GM19239 (cell line): ENCODE measurements at regions not wholly inside any gene's neighbourhood (a gene's known extent, or its start where the extent isn't known, plus 50 kb on each side); places are given as distances from the start of the nearest gene placed in this dataset.

Experiments used
- DNase-seq: peaks from one replicate; pipeline ENCODE4 v3.0.0; 2011; ENCODE audit warnings: low spot score; ENCODE audit not compliant: insufficient read length
- FAIRE-seq: peaks from 2 replicates; lab custom pipeline; 2011; peaks lifted over from hg19 to GRCh38; lab: Jason Lieb, UNC

GRCh38 chr4:81375745-81376144 is 96.0 kb downstream of the RASGEF1B start:
- FAIRE-seq (no peak), DNase-seq (no peak)

GRCh38 chr4:81369886-81370285 is 101.8 kb downstream of the RASGEF1B start:
- DNase-seq, result no peak
- no peak for FAIRE-seq

DNA sequence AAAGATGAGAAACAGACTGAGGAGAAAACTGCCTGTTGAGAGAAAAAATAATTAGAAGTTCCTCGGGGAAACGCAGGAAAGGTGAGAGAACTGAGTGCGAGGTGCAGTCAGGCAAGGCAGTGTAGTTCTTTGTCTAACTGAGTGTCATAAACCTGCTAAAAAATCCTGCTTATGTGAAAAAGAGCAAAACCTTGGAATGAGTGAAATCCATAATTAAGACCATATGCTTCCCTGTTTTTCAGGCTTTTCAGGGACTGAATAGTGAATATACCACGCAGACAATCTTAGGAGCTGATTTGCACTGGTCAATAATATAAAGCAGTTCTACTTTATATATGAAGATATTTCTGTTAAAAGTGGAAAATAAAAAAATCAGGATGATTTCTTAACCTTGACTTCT is 104.9 kb downstream of the RASGEF1B start:
- DNase-seq (no peak), FAIRE-seq (no peak)

DNA sequence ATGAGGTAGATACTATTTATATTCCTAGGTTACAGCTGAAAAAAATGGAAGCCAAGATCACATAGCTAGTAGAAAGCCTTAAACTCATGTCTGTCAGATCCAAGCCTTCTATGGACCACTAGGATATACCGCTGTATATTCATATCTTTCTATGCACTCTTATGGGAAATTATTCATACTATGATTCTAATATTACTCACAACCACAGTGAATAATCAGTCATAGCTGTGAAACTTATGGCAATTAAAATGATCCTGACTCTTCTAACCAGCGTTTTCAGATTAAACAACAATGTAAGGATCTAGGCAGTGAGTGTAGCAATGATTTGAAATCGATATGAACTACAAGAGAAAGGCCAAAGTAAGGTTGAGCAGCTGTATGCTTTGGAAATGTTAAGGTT is 111.0 kb downstream of the RASGEF1B start:
- DNase-seq (no peak), FAIRE-seq (no peak)

- no peak for DNase-seq
- FAIRE-seq, result no peak
Measured at GRCh38 chr4:81359207-81359606, 112.5 kb downstream of the RASGEF1B start.

DNA sequence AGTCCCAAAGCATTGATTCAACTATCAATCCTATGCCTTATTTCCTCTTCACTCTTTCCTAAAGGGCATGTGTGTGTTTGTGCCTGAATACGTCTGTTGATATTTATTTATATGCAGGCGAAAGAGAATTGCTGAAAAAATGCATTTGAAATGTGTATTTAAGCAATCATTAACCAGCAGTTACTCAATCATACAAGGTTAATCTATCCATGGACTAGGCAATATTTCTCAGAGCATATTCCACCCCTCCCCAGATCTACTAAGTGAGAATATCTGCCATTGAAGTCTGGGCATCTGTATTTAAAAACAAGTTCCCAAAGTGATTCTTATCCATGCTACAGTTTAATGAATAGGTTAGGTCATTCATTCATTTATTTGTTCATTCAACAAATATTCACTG is 113.6 kb downstream of the RASGEF1B start:
- no peak for DNase-seq
- no peak for FAIRE-seq

DNA sequence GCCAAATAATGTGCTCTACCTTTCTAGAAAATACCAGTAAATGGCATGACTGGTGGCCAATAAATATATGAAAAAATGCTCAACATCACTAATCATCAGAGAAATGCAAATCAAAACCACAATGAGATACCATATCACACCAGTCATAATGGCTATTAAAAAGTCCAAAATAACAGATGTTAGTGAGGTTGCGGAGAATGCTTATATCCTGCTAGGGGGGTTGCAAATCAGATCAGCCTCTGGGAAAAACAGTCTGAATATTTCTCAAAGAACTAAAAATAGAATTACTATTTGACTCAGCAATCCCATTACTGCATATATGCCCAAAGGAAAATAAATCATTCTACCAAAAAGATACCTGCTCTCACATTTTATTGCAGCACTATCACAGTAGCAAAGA is 115.1 kb downstream of the RASGEF1B start:
- DNase-seq, result no peak
- FAIRE-seq, result no peak

GRCh38 chr4:81355136-81355535 is 116.6 kb downstream of the RASGEF1B start:
- FAIRE-seq (no peak), DNase-seq (no peak)

- FAIRE-seq (no peak), DNase-seq (no peak)
Measured at GRCh38 chr4:81353861-81354260, 117.8 kb downstream of the RASGEF1B start.

GRCh38 chr4:81352446-81352835 is 119.3 kb downstream of the RASGEF1B start:
- FAIRE-seq (no peak), DNase-seq (no peak)

DNA sequence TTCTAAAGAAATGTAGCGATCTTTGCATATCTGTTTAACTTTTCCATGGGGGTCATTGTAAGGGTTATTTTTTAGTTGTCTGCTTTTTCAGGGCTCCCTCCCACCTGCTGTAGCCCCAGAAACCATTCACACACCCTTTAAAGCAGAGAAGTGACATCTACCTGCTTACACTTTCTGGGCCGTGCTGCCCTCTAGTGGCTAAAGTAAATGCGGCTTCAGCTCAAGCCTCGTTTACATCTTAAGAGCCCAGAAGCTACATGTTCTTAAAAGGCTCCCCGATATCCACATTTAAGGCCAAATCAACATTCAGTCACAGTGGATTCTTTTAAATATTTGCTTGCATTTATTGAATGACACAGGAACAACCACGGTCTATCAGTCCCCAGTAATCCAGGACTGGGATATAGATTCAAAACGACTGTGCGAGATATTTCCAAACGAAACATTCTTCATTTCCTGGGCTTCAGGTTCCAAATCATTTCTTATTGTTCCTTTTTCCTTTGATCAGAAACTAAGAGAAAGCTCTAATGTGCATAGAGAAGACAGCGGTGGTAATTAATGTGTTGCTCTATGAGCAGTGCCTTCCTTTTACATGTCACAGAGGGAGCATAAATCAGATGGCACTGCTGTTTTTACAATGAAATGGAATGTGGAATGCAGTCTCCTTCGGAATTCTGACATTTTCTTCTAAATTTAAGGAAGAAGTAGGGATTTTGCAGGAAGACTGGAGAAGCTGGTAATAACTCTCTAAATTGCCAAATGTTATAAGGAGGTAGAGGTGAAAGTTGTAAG is 119.9 kb downstream of the RASGEF1B start:
- FAIRE-seq (peak; percentile 88), DNase-seq (peak; percentile 9)

- DNase-seq (no peak), FAIRE-seq (no peak)
Measured at GRCh38 chr4:81350040-81350439, 121.7 kb downstream of the RASGEF1B start.

GRCh38 chr4:81348778-81349094 is 123.0 kb downstream of the RASGEF1B start:
- no peak for FAIRE-seq

DNA sequence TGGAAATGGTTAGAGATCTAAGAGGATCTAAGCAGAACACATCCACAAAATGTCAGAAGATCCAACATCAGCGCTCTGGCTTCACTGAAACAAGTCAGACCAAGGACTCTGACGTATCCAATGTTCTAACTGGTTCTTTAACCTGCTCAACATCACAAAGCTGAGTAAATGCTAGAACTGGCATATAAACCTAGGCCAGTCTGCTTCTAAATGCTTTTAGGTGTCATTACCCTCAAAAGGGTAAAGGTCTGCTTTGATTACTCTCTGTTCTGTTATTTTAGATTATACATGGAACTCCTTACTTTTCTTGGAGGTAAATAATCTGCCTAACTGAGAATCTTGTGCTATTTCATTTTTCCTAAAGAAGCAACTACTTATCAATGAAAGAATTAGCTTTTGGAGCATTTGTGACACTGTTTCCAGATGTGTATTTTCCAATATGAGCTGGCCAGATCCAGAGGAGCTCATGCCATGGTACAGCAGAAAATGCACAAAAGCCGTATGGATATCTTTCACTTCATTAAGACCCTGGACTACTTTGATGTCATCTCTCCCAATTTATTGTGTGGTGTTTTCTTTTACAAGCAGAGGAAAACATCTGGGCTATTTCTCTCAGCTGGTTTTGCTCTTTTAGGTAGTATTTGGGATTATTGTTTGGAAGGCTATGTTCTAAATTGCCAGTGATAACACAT is 123.5 kb downstream of the RASGEF1B start:
- FAIRE-seq (no peak), DNase-seq (no peak)

More at GRCh38 chr4:81348778-81349094, 123.0 kb downstream of the RASGEF1B start:
- DNase-seq, result no peak

DNA sequence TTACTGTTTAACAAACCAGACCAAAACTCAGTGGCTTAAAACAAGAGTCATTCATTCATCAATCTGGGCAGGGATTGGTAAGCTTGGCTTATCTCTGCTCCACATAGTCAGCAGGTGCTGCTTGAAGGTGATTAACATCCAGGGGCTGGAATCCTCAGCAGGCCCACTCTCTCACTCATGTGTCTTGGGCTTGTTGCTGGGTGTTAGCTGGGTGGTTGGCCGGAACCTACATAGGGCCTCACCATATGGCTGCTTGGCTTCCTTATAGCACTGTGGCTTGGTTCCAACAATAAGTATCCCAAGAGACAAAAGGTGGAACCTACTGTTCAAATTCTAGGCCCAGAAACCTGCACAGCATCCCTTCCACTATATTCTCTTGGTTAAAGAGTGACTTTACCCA is 125.0 kb downstream of the RASGEF1B start:
- FAIRE-seq (no peak), DNase-seq (no peak)

DNA sequence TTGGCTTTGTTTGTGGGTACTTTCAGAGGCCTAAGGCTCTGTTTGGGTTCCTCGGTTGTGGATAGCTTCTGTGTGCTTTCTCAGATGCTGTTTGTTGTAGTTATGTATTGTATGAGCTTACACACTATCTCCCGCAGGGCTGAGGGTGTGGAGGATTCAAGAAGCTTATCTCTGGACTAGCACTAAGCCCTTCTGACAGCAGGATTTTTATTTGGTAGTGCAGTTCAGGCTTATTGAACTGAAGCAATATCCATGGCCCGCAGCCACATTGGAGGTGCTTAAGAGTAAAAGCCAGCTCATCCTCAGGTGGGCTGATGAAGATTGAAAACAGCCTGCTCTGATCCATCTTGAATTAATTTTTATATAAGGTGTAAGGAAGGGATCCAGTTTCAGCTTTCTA is 128.2 kb downstream of the RASGEF1B start:
- DNase-seq (no peak), FAIRE-seq (no peak)

GRCh38 chr4:81343046-81343445 is 128.0 kb upstream of the PRKG2 start:
- no peak for DNase-seq
- FAIRE-seq, result no peak

GRCh38 chr4:81337211-81337610 is 122.2 kb upstream of the PRKG2 start:
- FAIRE-seq (no peak), DNase-seq (no peak)

DNA sequence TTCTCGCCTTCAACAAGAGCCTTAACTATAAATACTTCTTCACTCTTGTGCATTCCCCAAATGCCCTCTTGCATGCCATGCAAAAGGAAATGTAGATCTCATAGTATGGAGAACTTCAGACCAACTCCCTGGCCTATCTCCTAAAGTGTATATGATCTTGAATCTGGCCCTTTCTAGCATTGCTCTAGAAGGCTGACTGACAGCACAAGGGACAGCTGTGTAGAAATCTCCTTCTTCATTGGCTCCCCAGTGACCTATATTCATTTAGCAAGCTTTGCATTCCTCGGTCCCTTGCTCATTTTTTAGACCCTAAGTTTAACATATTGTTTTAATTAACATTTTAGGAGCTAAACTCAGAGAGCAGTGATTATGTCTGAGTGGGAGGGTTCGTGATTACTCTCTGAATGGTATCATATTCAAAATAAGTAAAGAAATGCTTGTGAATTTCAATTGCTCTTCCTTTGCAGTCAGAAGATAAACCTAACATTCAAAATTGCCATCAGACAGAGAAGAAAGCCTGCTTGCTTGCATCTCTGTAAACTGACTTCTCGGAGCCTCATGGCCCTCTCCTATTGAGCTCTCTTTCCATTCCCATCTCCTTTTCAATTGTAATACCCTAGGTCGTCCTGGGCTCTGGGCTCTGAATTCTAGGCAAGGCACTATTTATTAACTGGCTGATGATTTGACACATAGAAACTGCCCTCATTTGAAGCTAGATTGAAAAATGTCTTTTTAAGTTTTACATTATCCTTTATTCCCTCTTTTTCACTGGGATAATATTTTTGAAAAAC is 120.3 kb upstream of the PRKG2 start:
- DNase-seq (no peak), FAIRE-seq (no peak)

GRCh38 chr4:81330018-81330417 is 115.0 kb upstream of the PRKG2 start:
- no peak for FAIRE-seq
- no peak for DNase-seq

- DNase-seq (no peak), FAIRE-seq (no peak)
Measured at GRCh38 chr4:81326581-81326980, 111.6 kb upstream of the PRKG2 start.
